ENCODE measurements at regions not wholly inside any gene's neighbourhood (a gene's known extent, or its start where the extent isn't known, plus 50 kb on each side); places are given as distances from the start of the nearest gene placed in this dataset.
"Not testable (repeated sequence)": the region's sequence is repeated elsewhere in the genome, so short reads cannot be mapped to it uniquely, and the experiment has no call there.

DNA sequence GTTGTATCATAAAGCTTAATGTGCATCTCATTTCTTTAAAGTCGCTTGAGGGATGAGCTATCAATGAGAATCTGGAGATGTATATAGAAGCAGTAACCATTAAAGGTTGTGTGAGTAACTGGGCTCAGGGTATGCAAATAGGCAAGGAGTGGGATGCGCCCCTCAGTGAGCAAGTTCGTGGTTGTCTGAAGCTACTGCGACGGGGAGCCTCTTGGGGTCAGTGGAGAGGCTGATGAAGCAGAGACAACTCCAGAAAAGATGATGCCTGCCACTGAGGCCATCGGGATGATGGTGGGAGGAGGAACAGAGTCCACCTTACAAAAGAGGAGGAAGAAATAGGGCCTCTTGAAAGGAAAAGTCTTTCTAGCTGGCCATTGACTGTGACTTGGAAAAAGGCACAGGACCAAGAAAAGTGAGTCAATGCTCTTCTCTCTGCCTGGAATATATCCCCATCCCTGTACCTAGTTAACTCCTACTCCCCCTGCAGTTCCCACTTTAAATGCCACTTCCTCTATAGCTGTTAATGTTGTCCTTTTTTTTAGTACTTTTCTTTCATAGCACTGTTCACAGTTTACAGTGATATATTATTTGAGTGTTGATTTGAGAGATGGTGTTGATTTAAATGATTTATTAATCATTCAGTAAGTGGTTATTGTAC, 51.4 kb upstream of the LSM6 start:
- DNase-seq (ENCODE audit: low spot score in 2 of 2) (no peak), ATAC-seq (peak; percentile 91)
- no peak overlapping the region for H3K27ac Mint-ChIP-seq
- peaks cover 7% of the 10 kb centered on the region for H3K4me1 Mint-ChIP-seq
- H3K36me3 Mint-ChIP-seq = no peaks in the 10 kb centered on the region
- H3K4me3 Mint-ChIP-seq = no peak overlapping the region
- no peaks in the 10 kb centered on the region for H3K9me3 Mint-ChIP-seq

- Mint-ChIP-seq H3K27ac (no peak overlapping the region), H3K36me3 (no peaks in the 10 kb centered on the region), H3K9me3 (no peaks in the 10 kb centered on the region), H3K4me3 (no peak overlapping the region), H3K4me1 (peaks cover 7% of the 10 kb centered on the region)
- DNase-seq (ENCODE audit: low spot score in 2 of 2) (no peak), ATAC-seq (peak; percentile 70)
Measured at GRCh38 chr4:146123231-146123630, 52.3 kb upstream of the LSM6 start.

DNA sequence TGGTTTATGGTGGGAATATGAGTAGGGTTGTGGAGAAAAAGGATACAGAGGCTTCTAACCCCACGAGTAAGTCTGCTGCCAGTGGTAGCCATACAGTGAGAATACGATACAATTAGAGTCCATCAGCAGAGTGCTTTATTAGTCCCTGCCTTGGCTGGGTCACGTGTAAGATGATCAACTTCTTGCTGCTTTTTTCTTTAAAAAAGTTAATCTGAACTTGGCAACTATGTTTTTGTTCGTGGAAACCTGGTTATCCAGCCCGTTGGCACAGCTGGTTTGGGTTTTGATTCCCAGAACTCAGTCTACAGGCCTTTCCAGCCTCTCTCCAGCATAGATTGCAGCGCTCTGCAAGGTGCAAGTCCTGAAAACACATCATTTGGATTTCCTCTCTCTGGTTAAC, 53.1 kb upstream of the LSM6 start:
- ATAC-seq (no peak), DNase-seq (ENCODE audit: low spot score in 2 of 2) (no peak)
- peaks cover 7% of the 10 kb centered on the region for H3K4me1 Mint-ChIP-seq
- no peaks in the 10 kb centered on the region for H3K36me3 Mint-ChIP-seq
- no peak overlapping the region for H3K27ac Mint-ChIP-seq
- H3K9me3 Mint-ChIP-seq = no peaks in the 10 kb centered on the region
- H3K4me3 Mint-ChIP-seq = no peak overlapping the region

DNA sequence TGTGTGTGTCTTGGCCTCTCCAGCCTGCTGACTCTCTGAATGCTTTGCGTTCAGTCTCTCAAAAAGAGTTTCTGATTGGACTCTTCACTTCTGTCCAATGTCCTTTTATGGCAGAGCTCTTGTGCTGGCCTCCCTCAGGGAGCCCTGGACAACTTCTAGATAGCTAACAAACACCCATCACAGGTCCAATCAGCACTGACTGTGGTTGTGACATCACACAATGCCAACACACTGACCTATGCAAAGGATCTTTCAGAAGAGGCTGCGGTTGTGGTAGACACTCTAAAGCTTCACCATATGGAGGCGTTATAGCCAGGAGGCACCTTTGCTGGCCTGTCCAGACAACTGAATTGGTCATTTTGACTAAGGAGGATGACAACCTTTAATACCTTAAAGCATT, 53.8 kb upstream of the LSM6 start:
- DNase-seq (ENCODE audit: low spot score in 2 of 2) = no peak
- ATAC-seq = no peak
- Mint-ChIP-seq H3K4me1 (peaks cover 7% of the 10 kb centered on the region), H3K9me3 (no peaks in the 10 kb centered on the region), H3K27ac (no peak overlapping the region), H3K4me3 (no peak overlapping the region), H3K36me3 (no peaks in the 10 kb centered on the region)

DNA sequence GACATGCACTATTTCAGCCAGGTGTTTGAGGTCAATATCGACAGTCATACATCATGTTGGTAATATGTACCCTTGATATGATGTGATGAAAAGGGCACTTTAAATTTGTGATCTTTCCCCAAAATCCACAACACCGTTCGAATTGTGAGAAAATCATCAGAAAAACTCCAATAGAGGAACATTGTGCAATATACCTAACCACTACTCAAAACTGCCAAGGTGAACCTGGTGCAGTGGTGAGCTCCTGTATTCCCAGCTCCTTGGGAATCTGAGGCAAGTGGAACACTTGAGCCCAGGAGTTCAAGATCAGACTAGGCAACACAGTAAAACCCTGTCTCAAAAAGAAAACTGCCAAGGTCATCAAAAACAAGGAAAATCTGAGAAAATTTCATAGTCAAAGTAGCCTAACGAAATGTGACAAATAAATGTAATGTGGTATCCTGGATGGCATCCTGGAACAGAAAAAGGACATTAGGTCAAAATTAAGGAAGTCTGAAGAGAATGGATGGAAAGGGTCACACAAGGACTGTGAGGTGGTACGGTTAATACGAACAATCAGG, 55.6 kb upstream of the LSM6 start:
- Mint-ChIP-seq H3K4me3 (no peak overlapping the region), H3K27ac (no peak overlapping the region), H3K4me1 (peaks cover 7% of the 10 kb centered on the region), H3K36me3 (no peaks in the 10 kb centered on the region), H3K9me3 (no peaks in the 10 kb centered on the region)
- no peak for DNase-seq (ENCODE audit: low spot score in 2 of 2)
- no peak for ATAC-seq

- Mint-ChIP-seq H3K4me1 (no peaks in the 10 kb centered on the region), H3K4me3 (no peak overlapping the region), H3K27ac (no peak overlapping the region), H3K9me3 (no peaks in the 10 kb centered on the region), H3K36me3 (no peaks in the 10 kb centered on the region)
- DNase-seq (ENCODE audit: low spot score in 2 of 2) (no peak), ATAC-seq (no peak)
Measured at GRCh38 chr4:146114066-146114465, 61.5 kb upstream of the LSM6 start.

- no peak for DNase-seq (ENCODE audit: low spot score in 2 of 2)
- Mint-ChIP-seq H3K4me3 (no peak overlapping the region), H3K36me3 (no peaks in the 10 kb centered on the region), H3K4me1 (no peaks in the 10 kb centered on the region), H3K9me3 (no peaks in the 10 kb centered on the region), H3K27ac (no peak overlapping the region)
- no peak for ATAC-seq
Measured at GRCh38 chr4:146113171-146113570, 62.3 kb upstream of the LSM6 start.

GRCh38 chr4:146112389-146112788, 63.1 kb upstream of the LSM6 start:
- H3K9me3 Mint-ChIP-seq = no peaks in the 10 kb centered on the region
- no peaks in the 10 kb centered on the region for H3K36me3 Mint-ChIP-seq
- no peak overlapping the region for H3K4me3 Mint-ChIP-seq
- no peak overlapping the region for H3K27ac Mint-ChIP-seq
- DNase-seq (ENCODE audit: low spot score in 2 of 2) = no peak
- no peak for ATAC-seq
- no peaks in the 10 kb centered on the region for H3K4me1 Mint-ChIP-seq

DNA sequence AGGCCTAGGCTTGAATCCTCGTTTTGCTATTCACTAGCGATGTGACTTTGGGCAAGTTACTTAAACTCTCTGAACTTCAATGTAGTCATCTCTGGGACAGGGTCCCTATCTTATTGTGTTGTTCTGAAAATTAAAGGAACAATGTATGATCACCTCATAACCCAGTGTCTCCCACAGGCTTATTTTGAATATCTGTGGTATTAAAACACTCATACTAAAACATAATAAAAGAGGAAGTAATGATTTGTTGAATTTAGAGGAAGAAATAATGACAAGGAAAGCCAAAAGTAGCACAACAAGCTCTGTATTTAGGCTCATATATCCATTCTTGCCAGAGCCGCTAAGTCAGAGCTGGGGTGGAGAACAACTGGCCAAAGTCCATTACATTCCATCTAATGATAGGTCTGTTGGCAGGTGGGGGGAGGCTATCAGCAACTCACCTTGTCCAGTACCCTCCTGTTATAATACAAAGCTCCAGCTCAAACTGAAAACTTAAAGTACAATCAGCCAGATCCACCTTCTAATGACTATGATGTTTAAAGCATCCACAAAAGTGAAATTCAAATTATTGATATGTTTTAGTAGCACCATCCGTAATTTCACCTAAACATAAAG, 64.5 kb upstream of the LSM6 start:
- Mint-ChIP-seq H3K27ac (no peak overlapping the region), H3K9me3 (no peaks in the 10 kb centered on the region), H3K4me3 (no peak overlapping the region), H3K4me1 (peaks cover 3% of the 10 kb centered on the region), H3K36me3 (no peaks in the 10 kb centered on the region)
- DNase-seq (ENCODE audit: low spot score in 2 of 2) = no peak
- ATAC-seq = no peak

GRCh38 chr4:146108756-146109155, 66.8 kb upstream of the LSM6 start:
- Mint-ChIP-seq H3K9me3 (no peaks in the 10 kb centered on the region), H3K27ac (no peak overlapping the region)
- DNase-seq (ENCODE audit: low spot score in 2 of 2) = no peak

DNA sequence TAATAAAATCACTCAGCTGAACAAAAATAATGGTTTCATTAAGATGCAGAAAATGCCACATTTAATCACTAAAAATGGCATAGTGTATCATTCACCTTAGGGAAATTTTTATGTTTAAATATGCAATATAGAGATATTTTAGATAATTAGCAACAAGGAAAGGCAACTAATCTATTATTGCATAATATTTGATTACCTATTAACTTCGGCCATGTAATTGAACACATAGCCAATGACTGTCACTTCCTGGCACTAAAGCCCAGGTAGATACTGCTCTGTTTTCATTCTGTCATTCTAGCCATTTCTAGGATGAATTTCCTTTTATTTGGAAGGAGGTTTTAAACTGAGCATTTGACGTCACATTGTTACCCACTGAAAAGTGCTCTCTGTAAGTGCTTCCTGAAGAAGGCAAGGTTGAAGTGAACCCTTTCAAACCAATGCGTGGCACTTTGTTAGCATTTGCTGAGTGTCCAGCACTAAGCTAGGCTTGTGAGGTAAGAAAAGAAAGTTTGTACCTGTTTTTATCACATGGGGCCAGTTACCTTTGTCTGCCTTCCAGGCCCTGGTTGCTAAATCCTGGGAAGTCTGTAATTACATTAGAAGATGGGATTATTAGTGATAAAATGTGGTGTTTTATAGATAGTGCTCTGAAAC, 67.8 kb upstream of the LSM6 start:
- no peak overlapping the region for H3K4me3 Mint-ChIP-seq
- DNase-seq (ENCODE audit: low spot score in 2 of 2) (no peak), ATAC-seq (no peak)
- peaks cover 12% of the 10 kb centered on the region for H3K4me1 Mint-ChIP-seq
- H3K36me3 Mint-ChIP-seq = no peaks in the 10 kb centered on the region
- H3K27ac Mint-ChIP-seq = no peak overlapping the region
- no peaks in the 10 kb centered on the region for H3K9me3 Mint-ChIP-seq

More at GRCh38 chr4:146108756-146109155, 66.8 kb upstream of the LSM6 start:
- H3K4me3 Mint-ChIP-seq = no peak overlapping the region
- H3K36me3 Mint-ChIP-seq = no peaks in the 10 kb centered on the region
- peaks cover 12% of the 10 kb centered on the region for H3K4me1 Mint-ChIP-seq
- no peak for ATAC-seq

DNA sequence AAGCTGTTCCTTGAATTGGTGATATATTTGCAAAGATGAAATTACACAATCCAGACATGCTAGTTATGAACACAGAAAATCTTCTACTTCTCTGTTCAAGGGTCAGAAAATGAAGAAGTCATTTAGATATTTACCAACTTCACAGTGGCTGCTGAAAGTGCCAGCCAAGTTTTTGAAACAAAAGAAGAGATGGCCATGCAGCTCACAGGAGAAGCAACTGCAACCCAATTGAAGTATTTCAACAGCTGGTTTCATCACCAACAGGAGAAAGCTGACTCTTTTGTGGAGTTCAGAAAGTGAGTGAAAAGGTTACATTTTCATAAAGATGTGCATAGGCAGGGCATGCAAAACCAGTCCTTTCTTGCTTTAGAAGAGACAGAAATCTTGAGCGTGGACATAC, 70.1 kb upstream of the LSM6 start:
- no peak overlapping the region for H3K4me3 Mint-ChIP-seq
- no peaks in the 10 kb centered on the region for H3K36me3 Mint-ChIP-seq
- peaks cover 12% of the 10 kb centered on the region for H3K4me1 Mint-ChIP-seq
- DNase-seq (ENCODE audit: low spot score in 2 of 2) = no peak
- no peaks in the 10 kb centered on the region for H3K9me3 Mint-ChIP-seq
- H3K27ac Mint-ChIP-seq = no peak overlapping the region
- peak; percentile 35 for ATAC-seq

DNA sequence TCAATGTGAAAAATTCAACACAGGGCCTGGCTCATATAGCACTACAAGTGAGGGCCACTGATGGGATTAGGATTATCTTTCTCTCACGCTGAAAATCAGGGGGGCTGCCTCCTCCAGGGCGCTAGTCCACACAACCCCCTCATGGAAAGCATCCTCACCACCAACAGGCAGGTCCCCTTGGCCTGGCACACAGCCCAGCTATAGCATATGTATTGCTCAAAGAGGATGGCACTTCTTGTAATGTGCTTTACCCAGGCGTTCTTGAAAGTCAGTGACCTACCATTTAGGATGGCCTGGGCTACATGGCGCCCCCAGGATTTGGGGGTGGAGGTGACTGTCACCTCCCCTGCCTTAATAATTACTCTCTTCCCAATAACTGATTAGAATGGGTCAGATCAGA, 71.0 kb upstream of the LSM6 start:
- H3K4me3 Mint-ChIP-seq = no peak overlapping the region
- ATAC-seq (no peak), DNase-seq (ENCODE audit: low spot score in 2 of 2) (no peak)
- H3K36me3 Mint-ChIP-seq = no peaks in the 10 kb centered on the region
- no peak overlapping the region for H3K27ac Mint-ChIP-seq
- H3K9me3 Mint-ChIP-seq = no peaks in the 10 kb centered on the region
- peaks cover 13% of the 10 kb centered on the region for H3K4me1 Mint-ChIP-seq

- peaks cover 18% of the 10 kb centered on the region for H3K4me1 Mint-ChIP-seq
- ATAC-seq; H3K36me3 Mint-ChIP-seq; H3K4me3 Mint-ChIP-seq; DNase-seq (ENCODE audit: low spot score in 2 of 2); H3K9me3 Mint-ChIP-seq; H3K27ac Mint-ChIP-seq: not testable (repeated sequence)
Measured at GRCh38 chr4:146104052-146104451, 71.5 kb upstream of the LSM6 start.

GRCh38 chr4:146099585-146099984, 75.9 kb upstream of the LSM6 start:
- Mint-ChIP-seq H3K4me1 (peaks cover 11% of the 10 kb centered on the region), H3K27ac (no peak overlapping the region), H3K36me3 (no peaks in the 10 kb centered on the region), H3K9me3 (no peaks in the 10 kb centered on the region), H3K4me3 (no peak overlapping the region)
- ATAC-seq (no peak), DNase-seq (ENCODE audit: low spot score in 2 of 2) (no peak)

- DNase-seq (ENCODE audit: low spot score in 2 of 2) (no peak), ATAC-seq (no peak)
- H3K36me3 Mint-ChIP-seq = no peaks in the 10 kb centered on the region
- H3K4me3 Mint-ChIP-seq = no peak overlapping the region
- H3K4me1 Mint-ChIP-seq = peaks cover 11% of the 10 kb centered on the region
- no peak overlapping the region for H3K27ac Mint-ChIP-seq
- H3K9me3 Mint-ChIP-seq = no peaks in the 10 kb centered on the region
Measured at GRCh38 chr4:146098978-146099377, 76.5 kb upstream of the LSM6 start.

All from stimulated activated effector memory CD8-positive, alpha-beta T cell treated with anti-CD3 and anti-CD28 coated beads, Interleukin-12 subunit alpha, Interleukin-12 subunit beta, amount 100 ng/mL, for 72 hours (primary cell).